Peyer's patch (tissue), 4 donors: ENCODE measurements at regions not wholly inside any gene's neighbourhood (a gene's known extent, or its start where the extent isn't known, plus 50 kb on each side); places are given as distances from the start of the nearest gene placed in this dataset.

ENCODE experiments used
- DNase-seq, 3 donors: peaks; one replicate each; pipeline ENCODE4 v3.0.0-alpha.2; 2017 to 2019
- H3K27ac ChIP-seq, 4 donors: fragments of 200-600 bp; sonication (generic); one replicate each; pipeline ENCODE4 v1.5.1; 2016 to 2019
- H3K27me3 ChIP-seq, 2 donors: fragments of 200-600 bp; sonication (generic); one replicate each; pipeline ENCODE4 v1.5.1; 2019
- H3K36me3 ChIP-seq, 3 donors: fragments of 200-600 bp; sonication (generic); one replicate each; pipeline ENCODE4 v1.5.1; 2016 to 2019
- H3K4me1 ChIP-seq, 4 donors: fragments of 200-600 bp; sonication (generic); one replicate each; pipeline ENCODE4 v1.5.1; 2016 to 2019
- H3K4me3 ChIP-seq, 4 donors: fragments of 200-600 bp; sonication (generic); 1 replicate in 3 of 4; 2 replicates in 1 of 4; pipeline ENCODE4 v1.5.1; 2016 to 2019; ENCODE audit warnings: mild to moderate bottlenecking in 1 of 4
- H3K9me3 ChIP-seq, 4 donors: fragments of 200-600 bp; sonication (generic); one replicate each; pipeline ENCODE4 v1.5.1; 2016 to 2019; ENCODE audit warnings: mild to moderate bottlenecking in 1 of 4
- CTCF ChIP-seq, 6 experiments: fragments of 450-650 bp in 4 of 6; fragments of 200-600 bp in 2 of 6; sonication (generic) in 1 of 6; IDR thresholded peaks; one replicate each; pipeline ENCODE4 v1.5.1; 2017 to 2019; ENCODE audit warnings: antibody characterized with exemption in 6 of 6, mild to moderate bottlenecking in 3 of 6, moderate library complexity in 1 of 6
- POLR2A ChIP-seq, 2 donors: fragments of 450-650 bp; IDR thresholded peaks; one replicate each; pipeline ENCODE4 v1.5.1; 2017; ENCODE audit warnings: antibody characterized with exemption in 2 of 2, mild to moderate bottlenecking in 2 of 2, moderate library complexity in 2 of 2

GRCh38 chr3:161682715-161683114, 186.1 kb downstream of the OTOL1 start:
- Histone ChIP-seq H3K36me3 (no peaks in the 10 kb centered on the region), H3K27ac (no peak overlapping the region), H3K27me3 (no peaks in the 10 kb centered on the region), H3K9me3 (no peaks in the 10 kb centered on the region), H3K4me1 (no peaks in the 10 kb centered on the region), H3K4me3 (no peak overlapping the region)
- DNase-seq, result no peak
- TF ChIP-seq CTCF (IDR thresholded peaks at IDR 0.05) (no peak), POLR2A (IDR thresholded peaks at IDR 0.05) (no peak)

- DNase-seq, result no peak
- TF ChIP-seq CTCF (IDR thresholded peaks at IDR 0.05) (no peak), POLR2A (IDR thresholded peaks at IDR 0.05) (no peak)
- H3K36me3 ChIP-seq, result no peaks in the 10 kb centered on the region
- H3K4me1 ChIP-seq, result no peaks in the 10 kb centered on the region
- no peaks in the 10 kb centered on the region for H3K27me3 ChIP-seq
- no peak overlapping the region for H3K4me3 ChIP-seq
- no peaks in the 10 kb centered on the region for H3K9me3 ChIP-seq
- no peak overlapping the region for H3K27ac ChIP-seq
Measured at GRCh38 chr3:161689584-161690298, 193.1 kb downstream of the OTOL1 start.

GRCh38 chr3:161690299-161690620, 193.7 kb downstream of the OTOL1 start:
- no peak overlapping the region for H3K27ac ChIP-seq
- no peak overlapping the region for H3K4me3 ChIP-seq
- no peaks in the 10 kb centered on the region for H3K4me1 ChIP-seq
- DNase-seq, result no peak
- H3K27me3 ChIP-seq, result no peaks in the 10 kb centered on the region
- TF ChIP-seq POLR2A (IDR thresholded peaks at IDR 0.05), result no peak
- no peak for TF ChIP-seq CTCF (IDR thresholded peaks at IDR 0.05)
- no peaks in the 10 kb centered on the region for H3K36me3 ChIP-seq
- H3K9me3 ChIP-seq, result no peaks in the 10 kb centered on the region

GRCh38 chr3:161691677-161692076, 195.1 kb downstream of the OTOL1 start:
- Histone ChIP-seq H3K36me3 (no peaks in the 10 kb centered on the region), H3K9me3 (no peaks in the 10 kb centered on the region), H3K4me3 (no peak overlapping the region), H3K27ac (no peak overlapping the region), H3K4me1 (no peaks in the 10 kb centered on the region), H3K27me3 (no peaks in the 10 kb centered on the region)
- TF ChIP-seq POLR2A (IDR thresholded peaks at IDR 0.05) (no peak), CTCF (IDR thresholded peaks at IDR 0.05) (no peak)
- no peak for DNase-seq

- TF ChIP-seq POLR2A (IDR thresholded peaks at IDR 0.05) (no peak), CTCF (IDR thresholded peaks at IDR 0.05) (no peak)
- Histone ChIP-seq H3K9me3 (no peaks in the 10 kb centered on the region), H3K27me3 (no peaks in the 10 kb centered on the region), H3K36me3 (no peaks in the 10 kb centered on the region), H3K4me1 (no peaks in the 10 kb centered on the region), H3K4me3 (no peak overlapping the region), H3K27ac (no peak overlapping the region)
- DNase-seq, result no peak
Measured at GRCh38 chr3:161694682-161695564, 198.3 kb downstream of the OTOL1 start.
